Fibroblast of skin of left quadriceps (primary cell): ENCODE measurements at regions not wholly inside any gene's neighbourhood (a gene's known extent, or its start where the extent isn't known, plus 50 kb on each side); places are given as distances from the start of the nearest gene placed in this dataset.

Experiments used
- DNase-seq, 2 experiments: peaks; one replicate each; pipeline ENCODE4 v3.0.0-alpha.2; 2013; ENCODE audit warnings: low read depth in 2 of 2

GRCh38 chr11:119937412-119937811, 200.5 kb downstream of the TRIM29 start:
- no peak for DNase-seq

GRCh38 chr11:119936426-119936825, 201.5 kb downstream of the TRIM29 start:
- no peak for DNase-seq

- DNase-seq = no peak
Measured at GRCh38 chr11:119935349-119935925, 202.5 kb downstream of the TRIM29 start.

GRCh38 chr11:119934866-119935265, 203.0 kb downstream of the TRIM29 start:
- no peak for DNase-seq

- DNase-seq = no peak
Measured at GRCh38 chr11:119934267-119934666, 203.6 kb downstream of the TRIM29 start.

- DNase-seq = no peak
Measured at GRCh38 chr11:119933584-119933983, 204.3 kb downstream of the TRIM29 start.

- no peak for DNase-seq
Measured at GRCh38 chr11:119932828-119933562, 204.0 kb upstream of the NECTIN1 start.

- DNase-seq = no peak
Measured at GRCh38 chr11:119928047-119928446, 199.0 kb upstream of the NECTIN1 start.

- DNase-seq = no peak
Measured at GRCh38 chr11:119924017-119924416, 195.0 kb upstream of the NECTIN1 start.

- DNase-seq = no peak
Measured at GRCh38 chr11:119921571-119921970, 192.6 kb upstream of the NECTIN1 start.

GRCh38 chr11:119920666-119921387, 191.8 kb upstream of the NECTIN1 start:
- DNase-seq = no peak

- DNase-seq = no peak
Measured at GRCh38 chr11:119919656-119920055, 190.7 kb upstream of the NECTIN1 start.

GRCh38 chr11:119918347-119918746, 189.3 kb upstream of the NECTIN1 start:
- DNase-seq = no peak

- DNase-seq = no peak
Measured at GRCh38 chr11:119916568-119916967, 187.6 kb upstream of the NECTIN1 start.

- DNase-seq = no peak
Measured at GRCh38 chr11:119912229-119912628, 183.2 kb upstream of the NECTIN1 start.

- DNase-seq = no peak
Measured at GRCh38 chr11:119910650-119911049, 181.7 kb upstream of the NECTIN1 start.

GRCh38 chr11:119910051-119910450, 181.1 kb upstream of the NECTIN1 start:
- DNase-seq = no peak

- DNase-seq = no peak
Measured at GRCh38 chr11:119909495-119909894, 180.5 kb upstream of the NECTIN1 start.

GRCh38 chr11:119909077-119909476, 180.1 kb upstream of the NECTIN1 start:
- DNase-seq = no peak

GRCh38 chr11:119908573-119908904, 179.5 kb upstream of the NECTIN1 start:
- no peak for DNase-seq

GRCh38 chr11:119907878-119908572, 179.0 kb upstream of the NECTIN1 start:
- no peak for DNase-seq

GRCh38 chr11:119907122-119907851, 178.3 kb upstream of the NECTIN1 start:
- DNase-seq = no peak
